Stomach smooth muscle (tissue), 2 donors: ENCODE measurements at regions not wholly inside any gene's neighbourhood (a gene's known extent, or its start where the extent isn't known, plus 50 kb on each side); places are given as distances from the start of the nearest gene placed in this dataset.

ENCODE experiments used
- H3K27ac ChIP-seq: one replicate; pipeline ENCODE4 v1.7.0; 2013; ENCODE audit warnings: mild to moderate bottlenecking, low read length, inconsistent platforms
- H3K27me3 ChIP-seq, 2 donors: one replicate each; pipeline ENCODE4 v1.7.0; 2013; ENCODE audit warnings: low read length in 2 of 2; ENCODE audit not compliant: insufficient read depth in 2 of 2, control insufficient read depth in 1 of 2
- H3K36me3 ChIP-seq, 2 donors: one replicate each; pipeline ENCODE4 v1.7.0; 2013; ENCODE audit warnings: low read length in 2 of 2; ENCODE audit not compliant: control insufficient read depth in 2 of 2, insufficient read depth in 2 of 2
- H3K4me1 ChIP-seq: one replicate; pipeline ENCODE4 v1.7.0; 2013; ENCODE audit warnings: low read length; ENCODE audit not compliant: control insufficient read depth, insufficient read depth
- H3K4me3 ChIP-seq, 2 donors: one replicate each; pipeline ENCODE4 v1.7.0; 2013; ENCODE audit warnings: low read length in 2 of 2
- H3K9ac ChIP-seq, 2 donors: one replicate each; pipeline ENCODE4 v1.7.0; 2013; ENCODE audit warnings: low read length in 2 of 2, mild to moderate bottlenecking in 1 of 2
- H3K9me3 ChIP-seq, 2 donors: one replicate each; pipeline ENCODE4 v1.7.0; 2013; ENCODE audit warnings: low read length in 2 of 2; ENCODE audit not compliant: control insufficient read depth in 2 of 2
- donor health status: healthy.
- donor health status: Pancreatic carcinoma.

GRCh38 chr17:72233986-72234385 lies 113.2 kb downstream of the SOX9 start:
- Histone ChIP-seq H3K27me3 (peaks cover 3% of the 10 kb centered on the region in 2 donors), H3K9me3 (peaks cover 0 to 5% of the 10 kb centered on the region in 2 donors), H3K36me3 (no peaks in the 10 kb centered on the region), H3K4me1 (no peaks in the 10 kb centered on the region), H3K27ac (no peak overlapping the region), H3K9ac (no peak overlapping the region), H3K4me3 (no peak overlapping the region)

- Histone ChIP-seq H3K4me1 (no peaks in the 10 kb centered on the region), H3K9ac (no peak overlapping the region), H3K36me3 (no peaks in the 10 kb centered on the region), H3K27ac (no peak overlapping the region), H3K27me3 (peaks cover 3% of the 10 kb centered on the region in 2 donors), H3K4me3 (no peak overlapping the region), H3K9me3 (peaks cover 0 to 7% of the 10 kb centered on the region in 2 donors)
Measured at GRCh38 chr17:72234985-72235384, 114.2 kb downstream of the SOX9 start.

- H3K9me3 ChIP-seq: peaks cover 0 to 2% of the 10 kb centered on the region in 2 donors
- H3K27ac ChIP-seq: no peak overlapping the region
- H3K9ac ChIP-seq: no peak overlapping the region
- peaks cover 3% of the 10 kb centered on the region in 2 donors for H3K27me3 ChIP-seq
- no peak overlapping the region for H3K4me3 ChIP-seq
- no peaks in the 10 kb centered on the region for H3K4me1 ChIP-seq
- no peaks in the 10 kb centered on the region for H3K36me3 ChIP-seq
Measured at GRCh38 chr17:72236980-72237633, 116.3 kb downstream of the SOX9 start.

- no peaks in the 10 kb centered on the region for H3K4me1 ChIP-seq
- H3K9me3 ChIP-seq: peaks cover 0 to 3% of the 10 kb centered on the region in 2 donors
- no peak overlapping the region for H3K9ac ChIP-seq
- H3K27me3 ChIP-seq: peaks cover 3% of the 10 kb centered on the region in 2 donors
- H3K36me3 ChIP-seq: no peaks in the 10 kb centered on the region
- no peak overlapping the region for H3K27ac ChIP-seq
- H3K4me3 ChIP-seq: no peak overlapping the region
Measured at GRCh38 chr17:72238157-72238673, 117.4 kb downstream of the SOX9 start.

GRCh38 chr17:72239548-72239947 lies 118.7 kb downstream of the SOX9 start:
- no peak overlapping the region for H3K27ac ChIP-seq
- H3K27me3 ChIP-seq: peaks cover 3% of the 10 kb centered on the region in 2 donors
- no peak overlapping the region for H3K9ac ChIP-seq
- H3K4me3 ChIP-seq: no peak overlapping the region
- no peaks in the 10 kb centered on the region for H3K36me3 ChIP-seq
- H3K4me1 ChIP-seq: no peaks in the 10 kb centered on the region
- peaks cover 8 to 13% of the 10 kb centered on the region in 2 donors for H3K9me3 ChIP-seq

GRCh38 chr17:72240333-72240732 lies 119.5 kb downstream of the SOX9 start:
- Histone ChIP-seq H3K36me3 (no peaks in the 10 kb centered on the region), H3K27ac (no peak overlapping the region), H3K9ac (no peak overlapping the region), H3K4me1 (no peaks in the 10 kb centered on the region), H3K9me3 (peaks cover 8 to 15% of the 10 kb centered on the region in 2 donors), H3K4me3 (no peak overlapping the region), H3K27me3 (peaks cover 0 to 3% of the 10 kb centered on the region in 2 donors)

- Histone ChIP-seq H3K27me3 (no peaks in the 10 kb centered on the region), H3K27ac (no peak overlapping the region), H3K4me3 (no peak overlapping the region), H3K36me3 (no peaks in the 10 kb centered on the region), H3K4me1 (no peaks in the 10 kb centered on the region), H3K9ac (no peak overlapping the region), H3K9me3 (peaks cover 12 to 16% of the 10 kb centered on the region in 2 donors)
Measured at GRCh38 chr17:72244494-72244893, 123.7 kb downstream of the SOX9 start.

GRCh38 chr17:72244956-72245355 lies 124.1 kb downstream of the SOX9 start:
- Histone ChIP-seq H3K9ac (no peak overlapping the region), H3K27me3 (no peaks in the 10 kb centered on the region), H3K4me1 (no peaks in the 10 kb centered on the region), H3K4me3 (no peak overlapping the region), H3K9me3 (peaks cover 12 to 16% of the 10 kb centered on the region in 2 donors), H3K27ac (no peak overlapping the region), H3K36me3 (no peaks in the 10 kb centered on the region)

- no peaks in the 10 kb centered on the region for H3K27me3 ChIP-seq
- no peak overlapping the region for H3K27ac ChIP-seq
- H3K9me3 ChIP-seq: peaks cover 4 to 6% of the 10 kb centered on the region in 2 donors
- H3K4me1 ChIP-seq: no peaks in the 10 kb centered on the region
- H3K9ac ChIP-seq: no peak overlapping the region
- no peaks in the 10 kb centered on the region for H3K36me3 ChIP-seq
- H3K4me3 ChIP-seq: no peak overlapping the region
Measured at GRCh38 chr17:72249441-72249840, 128.6 kb downstream of the SOX9 start.

GRCh38 chr17:72250206-72250605 lies 129.4 kb downstream of the SOX9 start:
- no peaks in the 10 kb centered on the region for H3K27me3 ChIP-seq
- no peaks in the 10 kb centered on the region for H3K36me3 ChIP-seq
- H3K27ac ChIP-seq: no peak overlapping the region
- no peak overlapping the region for H3K9ac ChIP-seq
- no peak overlapping the region for H3K4me3 ChIP-seq
- peaks cover 3 to 4% of the 10 kb centered on the region in 2 donors for H3K9me3 ChIP-seq
- no peaks in the 10 kb centered on the region for H3K4me1 ChIP-seq

- Histone ChIP-seq H3K9me3 (peaks cover 0 to 2% of the 10 kb centered on the region in 2 donors), H3K9ac (no peak overlapping the region), H3K4me1 (no peaks in the 10 kb centered on the region), H3K27me3 (no peaks in the 10 kb centered on the region), H3K36me3 (no peaks in the 10 kb centered on the region), H3K4me3 (no peak overlapping the region), H3K27ac (no peak overlapping the region)
Measured at GRCh38 chr17:72253597-72253996, 132.8 kb downstream of the SOX9 start.
